ENCODE measurements at regions not wholly inside any gene's neighbourhood (a gene's known extent, or its start where the extent isn't known, plus 50 kb on each side); places are given as distances from the start of the nearest gene placed in this dataset.

DNA sequence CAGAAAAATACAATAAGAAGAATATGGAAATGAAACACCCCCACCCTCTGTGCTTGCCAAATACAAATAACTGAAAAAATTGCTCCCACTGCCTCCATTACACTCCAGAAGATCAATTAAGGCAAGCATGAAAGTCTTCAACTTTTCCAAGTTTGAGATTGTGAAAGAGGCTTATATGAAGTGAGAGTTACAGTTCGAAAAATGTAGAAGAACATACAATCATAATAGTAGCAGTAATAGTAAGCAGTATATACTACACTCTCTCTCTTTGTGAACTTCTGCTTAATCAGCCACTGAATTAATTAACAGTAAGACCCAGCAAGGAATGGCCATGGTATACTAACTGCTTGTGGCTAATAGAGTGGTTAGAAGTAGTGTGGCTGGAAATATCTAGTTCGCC, 923.2 kb downstream of the RPA4 start:
- H3K36me3 ChIP-seq (replicated peaks in 1 of 2; ENCODE audit: insufficient read depth in 1 of 2, low read depth in 2 of 2): no peaks in the 10 kb centered on the region
- intact Hi-C loops (cut with DNase I): no loop called here
- no peak for ATAC-seq
- H3K4me1 ChIP-seq: no peaks in the 10 kb centered on the region
- TF ChIP-seq POLR2A (IDR thresholded peaks at IDR 0.05) (no peak), CTCF (IDR thresholded peaks at IDR 0.05) (no peak)
- no peaks in the 10 kb centered on the region for H3K9me3 ChIP-seq
- H3K27ac ChIP-seq: no peak overlapping the region
- WGBS, 2 donors: 65 to 67% methylated on average over 2 of the region's 2 CpGs
- H3K27me3 ChIP-seq: no peaks in the 10 kb centered on the region
- no peak for DNase-seq
- no peak overlapping the region for H3K4me3 ChIP-seq

DNA sequence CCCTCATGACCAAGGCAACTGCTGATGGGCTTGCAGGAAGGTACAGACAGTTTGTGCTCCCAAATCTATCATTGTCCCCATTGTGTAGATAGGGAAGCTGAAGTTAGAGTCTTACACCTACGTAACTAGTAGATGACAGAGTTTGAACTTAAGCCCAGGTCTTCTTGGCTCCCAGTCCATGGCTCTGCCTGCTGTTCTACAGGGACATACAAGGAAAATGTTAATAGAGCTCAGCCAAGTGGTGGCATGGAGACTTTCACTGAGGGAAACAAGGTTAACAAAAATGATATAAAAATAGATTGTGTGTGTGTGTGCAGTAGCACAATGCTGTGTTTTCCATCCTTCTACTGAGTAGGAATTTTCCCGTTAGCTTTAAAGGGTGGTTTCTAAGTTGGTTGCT, 936.5 kb downstream of the RPA4 start:
- Histone ChIP-seq H3K36me3 (replicated peaks in 1 of 2; ENCODE audit: insufficient read depth in 1 of 2, low read depth in 2 of 2) (no peaks in the 10 kb centered on the region), H3K4me3 (no peak overlapping the region), H3K9me3 (no peaks in the 10 kb centered on the region), H3K27ac (no peak overlapping the region), H3K27me3 (no peaks in the 10 kb centered on the region), H3K4me1 (no peaks in the 10 kb centered on the region)
- DNase-seq (no peak), ATAC-seq (no peak)
- TF ChIP-seq POLR2A (IDR thresholded peaks at IDR 0.05): no peak
- no peak for TF ChIP-seq CTCF (IDR thresholded peaks at IDR 0.05)
- intact Hi-C loops (cut with DNase I): no loop called here
- 59 to 77% methylated on average over 2 of the region's 2 CpGs for WGBS, 2 donors

GRCh38 chrX:97828471-97828870, 944.8 kb downstream of the RPA4 start:
- Histone ChIP-seq H3K4me3 (no peak overlapping the region), H3K27ac (no peak overlapping the region), H3K4me1 (no peaks in the 10 kb centered on the region), H3K27me3 (no peaks in the 10 kb centered on the region), H3K36me3 (replicated peaks in 1 of 2; ENCODE audit: insufficient read depth in 1 of 2, low read depth in 2 of 2) (no peaks in the 10 kb centered on the region), H3K9me3 (no peaks in the 10 kb centered on the region)
- no peak for ATAC-seq
- intact Hi-C loops (cut with DNase I): no loop called here
- DNase-seq: no peak
- 0 to 61% methylated on average over 1 of the region's 1 CpG for WGBS, 2 donors
- TF ChIP-seq POLR2A (IDR thresholded peaks at IDR 0.05): no peak
- no peak for TF ChIP-seq CTCF (IDR thresholded peaks at IDR 0.05)

GRCh38 chrX:97835969-97836368, 952.3 kb downstream of the RPA4 start:
- H3K4me3 ChIP-seq: no peak overlapping the region
- H3K36me3 ChIP-seq (replicated peaks in 1 of 2; ENCODE audit: insufficient read depth in 1 of 2, low read depth in 2 of 2): no peaks in the 10 kb centered on the region
- no peaks in the 10 kb centered on the region for H3K27me3 ChIP-seq
- H3K4me1 ChIP-seq: no peaks in the 10 kb centered on the region
- intact Hi-C loops (cut with DNase I): no loop called here
- no peak overlapping the region for H3K27ac ChIP-seq
- ATAC-seq: no peak
- no peak for TF ChIP-seq POLR2A (IDR thresholded peaks at IDR 0.05)
- DNase-seq: no peak
- H3K9me3 ChIP-seq: no peaks in the 10 kb centered on the region

DNA sequence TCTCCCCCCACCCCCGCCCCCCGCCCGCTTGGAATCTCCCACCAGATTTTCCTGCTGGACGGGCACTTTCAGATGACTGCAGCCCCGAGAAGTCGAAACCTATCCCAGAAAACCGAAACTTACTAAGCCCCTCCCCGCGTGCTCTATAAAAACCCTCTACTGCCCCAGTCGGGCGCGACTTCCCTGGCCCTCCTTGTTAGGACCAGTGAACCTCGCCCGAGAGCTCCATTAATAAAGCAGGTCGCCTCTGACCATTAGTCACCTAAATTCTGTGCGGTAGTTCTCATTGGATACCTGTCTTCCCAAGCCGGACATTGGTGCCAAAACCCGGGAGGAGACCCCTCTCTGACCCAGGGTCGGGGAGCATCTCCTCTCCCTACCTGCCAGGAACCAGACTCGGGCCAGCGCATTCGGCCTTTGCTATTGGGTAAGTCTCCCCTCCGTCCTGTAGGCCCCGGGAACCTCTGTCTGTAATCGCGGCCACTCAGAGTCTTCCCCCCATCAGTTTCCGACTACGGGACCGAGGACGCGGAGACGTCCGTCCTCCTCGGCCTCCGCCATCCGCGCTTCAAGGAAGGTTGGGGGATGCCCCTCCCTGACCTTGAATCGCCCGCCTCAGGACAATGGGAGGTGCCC, 958.0 kb downstream of the RPA4 start:
- Histone ChIP-seq H3K4me1 (no peaks in the 10 kb centered on the region), H3K9me3 (no peaks in the 10 kb centered on the region), H3K36me3 (replicated peaks in 1 of 2; ENCODE audit: insufficient read depth in 1 of 2, low read depth in 2 of 2) (no peaks in the 10 kb centered on the region), H3K4me3 (no peak overlapping the region), H3K27ac (no peak overlapping the region), H3K27me3 (no peaks in the 10 kb centered on the region)
- no peak for DNase-seq
- ATAC-seq: no peak
- WGBS, 2 donors: 89 to 97% methylated on average over 18 of the region's 39 CpGs
- no peak for TF ChIP-seq CTCF (IDR thresholded peaks at IDR 0.05)
- TF ChIP-seq POLR2A (IDR thresholded peaks at IDR 0.05): no peak
- intact Hi-C loops (cut with DNase I): no loop called here
